ENCODE measurements at regions not wholly inside any gene's neighbourhood (a gene's known extent, or its start where the extent isn't known, plus 50 kb on each side); places are given as distances from the start of the nearest gene placed in this dataset.

DNA sequence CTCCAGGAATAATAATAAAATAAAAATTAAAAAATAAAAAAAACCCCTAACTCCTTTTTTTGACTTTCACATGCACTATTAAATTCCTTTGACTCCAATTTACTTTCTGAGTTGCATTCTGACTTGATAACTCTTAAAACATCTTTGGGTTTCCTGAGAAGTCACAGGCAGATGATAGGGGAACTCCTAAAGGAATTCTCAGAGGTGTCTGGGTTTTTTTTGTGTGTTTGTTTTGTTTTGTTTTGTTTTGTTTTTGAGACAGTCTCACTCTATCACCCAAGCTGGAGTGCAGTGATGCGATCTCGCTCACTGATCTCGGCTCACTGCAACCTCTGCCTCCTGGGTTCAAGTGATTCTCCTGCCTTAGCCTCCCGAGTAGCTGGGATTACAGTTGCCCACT lies 52.7 kb upstream of the APBB1IP start:
- TF ChIP-seq EZH2 (optimal IDR thresholded peaks at IDR 0.05; ENCODE audit: low read depth, low read length) (no peak), EZH2phosphoT487 (IDR thresholded peaks at IDR 0.05; ENCODE audit: low read length) (no peak)
- TF ChIP-seq, protein P1, sequence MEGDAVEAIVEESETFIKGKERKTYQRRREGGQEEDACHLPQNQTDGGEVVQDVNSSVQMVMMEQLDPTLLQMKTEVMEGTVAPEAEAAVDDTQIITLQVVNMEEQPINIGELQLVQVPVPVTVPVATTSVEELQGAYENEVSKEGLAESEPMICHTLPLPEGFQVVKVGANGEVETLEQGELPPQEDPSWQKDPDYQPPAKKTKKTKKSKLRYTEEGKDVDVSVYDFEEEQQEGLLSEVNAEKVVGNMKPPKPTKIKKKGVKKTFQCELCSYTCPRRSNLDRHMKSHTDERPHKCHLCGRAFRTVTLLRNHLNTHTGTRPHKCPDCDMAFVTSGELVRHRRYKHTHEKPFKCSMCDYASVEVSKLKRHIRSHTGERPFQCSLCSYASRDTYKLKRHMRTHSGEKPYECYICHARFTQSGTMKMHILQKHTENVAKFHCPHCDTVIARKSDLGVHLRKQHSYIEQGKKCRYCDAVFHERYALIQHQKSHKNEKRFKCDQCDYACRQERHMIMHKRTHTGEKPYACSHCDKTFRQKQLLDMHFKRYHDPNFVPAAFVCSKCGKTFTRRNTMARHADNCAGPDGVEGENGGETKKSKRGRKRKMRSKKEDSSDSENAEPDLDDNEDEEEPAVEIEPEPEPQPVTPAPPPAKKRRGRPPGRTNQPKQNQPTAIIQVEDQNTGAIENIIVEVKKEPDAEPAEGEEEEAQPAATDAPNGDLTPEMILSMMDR (IDR thresholded peaks at IDR 0.05; ENCODE audit: low read length): no peak
- no peak overlapping the region for H3K27ac ChIP-seq (ENCODE audit: low read length)
- no peaks in the 10 kb centered on the region for H3K27me3 ChIP-seq (replicated peaks; ENCODE audit: insufficient read depth, low read length)
- no peaks in the 10 kb centered on the region for H3K9me3 ChIP-seq (replicated peaks; ENCODE audit: insufficient read depth, low read length)
- no peaks in the 10 kb centered on the region for H3K9me2 ChIP-seq (replicated peaks; ENCODE audit: insufficient read depth, low read length)
- no peak overlapping the region for H3K4me2 ChIP-seq (ENCODE audit: low read depth, low read length)
- no peak overlapping the region for H3K9ac ChIP-seq (ENCODE audit: low read length)
- H3F3A ChIP-seq (ENCODE audit: insufficient read depth, low read length): no peaks in the 10 kb centered on the region
- H3K79me2 ChIP-seq (ENCODE audit: low read length): no peaks in the 10 kb centered on the region
- no peak for DNase-seq
- no peaks in the 10 kb centered on the region for H3K4me1 ChIP-seq (ENCODE audit: low read length)
- no peak overlapping the region for H2AFZ ChIP-seq (ENCODE audit: low read length)
- no peaks in the 10 kb centered on the region for H3K36me3 ChIP-seq (replicated peaks; ENCODE audit: insufficient read depth, low read length)
- H4K20me1 ChIP-seq (ENCODE audit: insufficient read depth, low read length): no peaks in the 10 kb centered on the region
- H3K4me3 ChIP-seq (ENCODE audit: low read length): no peak overlapping the region

DNA sequence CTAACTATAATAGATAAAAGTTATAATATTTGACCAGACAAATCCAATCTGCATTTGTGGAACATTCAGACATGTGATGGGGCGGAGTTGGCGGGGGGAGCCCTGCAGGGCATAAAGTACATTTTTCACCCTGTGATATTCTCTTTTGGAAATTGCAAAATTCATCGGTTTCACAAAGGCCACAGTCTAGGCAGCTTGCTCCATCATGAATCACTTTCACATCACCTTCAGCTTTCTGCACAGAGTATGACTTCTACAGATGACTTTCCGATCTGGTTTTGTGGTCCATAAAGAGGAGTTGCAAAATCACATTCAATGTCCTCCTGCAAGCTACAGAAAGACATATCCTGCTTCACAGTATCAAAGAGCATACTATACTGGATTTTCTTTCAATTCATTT lies 51.4 kb upstream of the APBB1IP start:
- TF ChIP-seq EZH2 (optimal IDR thresholded peaks at IDR 0.05; ENCODE audit: low read depth, low read length) (no peak), EZH2phosphoT487 (IDR thresholded peaks at IDR 0.05; ENCODE audit: low read length) (no peak)
- TF ChIP-seq, protein P1 (IDR thresholded peaks at IDR 0.05; ENCODE audit: low read length): no peak

More for the DNA sequence above, 51.4 kb upstream of the APBB1IP start:
- no peaks in the 10 kb centered on the region for H3K4me1 ChIP-seq (ENCODE audit: low read length)
- DNase-seq: no peak
- no peak overlapping the region for H3K9ac ChIP-seq (ENCODE audit: low read length)
- no peaks in the 10 kb centered on the region for H3K36me3 ChIP-seq (replicated peaks; ENCODE audit: insufficient read depth, low read length)
- H3K9me2 ChIP-seq (replicated peaks; ENCODE audit: insufficient read depth, low read length): no peaks in the 10 kb centered on the region
- no peaks in the 10 kb centered on the region for H3K79me2 ChIP-seq (ENCODE audit: low read length)
- no peak overlapping the region for H3K27ac ChIP-seq (ENCODE audit: low read length)
- H3K9me3 ChIP-seq (replicated peaks; ENCODE audit: insufficient read depth, low read length): no peaks in the 10 kb centered on the region
- no peaks in the 10 kb centered on the region for H3K27me3 ChIP-seq (replicated peaks; ENCODE audit: insufficient read depth, low read length)
- H4K20me1 ChIP-seq (ENCODE audit: insufficient read depth, low read length): no peaks in the 10 kb centered on the region
- no peak overlapping the region for H3K4me3 ChIP-seq (ENCODE audit: low read length)
- no peak overlapping the region for H3K4me2 ChIP-seq (ENCODE audit: low read depth, low read length)
- no peak overlapping the region for H2AFZ ChIP-seq (ENCODE audit: low read length)
- no peaks in the 10 kb centered on the region for H3F3A ChIP-seq (ENCODE audit: insufficient read depth, low read length)

Measured in MM.1S (cell line).